ENCODE measurements at regions not wholly inside any gene's neighbourhood (a gene's known extent, or its start where the extent isn't known, plus 50 kb on each side); places are given as distances from the start of the nearest gene placed in this dataset.

GRCh38 chr20:53655625-53656292 is 62.1 kb upstream of the ZNF217 start:
- H3K9ac ChIP-seq (ENCODE audit: extremely low read depth, insufficient read length, low read length): no peak overlapping the region
- no CpG with 5 or more reads among the region's 4 CpGs for WGBS (ENCODE audit: extremely low coverage, insufficient read length, low lambda C conversion rate)
- peak overlapping the region in 1 of 3 experiments; percentile 56; a peak in 2 of 7 replicates for H3K27ac Mint-ChIP-seq

More at GRCh38 chr20:53655625-53656292, 62.1 kb upstream of the ZNF217 start:
- H2BK5ac ChIP-seq (ENCODE audit: insufficient read length, low read length): no peak overlapping the region
- DNase-seq: no peak
- no peak overlapping the region for H3K27ac ChIP-seq (ENCODE audit: insufficient read length, low read depth, low read length)
- H2AK5ac ChIP-seq (ENCODE audit: insufficient read length, low read length): no peak overlapping the region
- no peak overlapping the region for H2BK20ac ChIP-seq (ENCODE audit: low read depth, low read length, poor library complexity, severe bottlenecking)
- no peak overlapping the region for H3K4me2 ChIP-seq (ENCODE audit: insufficient read depth, insufficient read length, low read length)
- Mint-ChIP-seq H3K9me3 (no peaks in the 10 kb centered on the region), H3K4me3 (no peak overlapping the region), H3K27me3 (ENCODE audit: low read depth) (no peaks in the 10 kb centered on the region), H3K4me1 (peaks cover 48 to 63% of the 10 kb centered on the region in 2 experiments), H3K36me3 (ENCODE audit: insufficient read depth in 1 of 3, low read depth in 3 of 3) (no peaks in the 10 kb centered on the region)
- no peaks in the 10 kb centered on the region for H3K27me3 ChIP-seq (ENCODE audit: insufficient read depth, low read length)
- H2BK15ac ChIP-seq (ENCODE audit: low read depth, low read length): no peak overlapping the region
- no peak overlapping the region for H3T11ph ChIP-seq (ENCODE audit: low read length)
- no peaks in the 10 kb centered on the region for H3K79me2 ChIP-seq (ENCODE audit: insufficient read depth, low read length)
- peaks cover 2% of the 10 kb centered on the region; the same call in 1 of the 2 replicates for H3K4me1 ChIP-seq (ENCODE audit: insufficient read depth, low read length)
- H3K14ac ChIP-seq (ENCODE audit: insufficient read depth, low read length): no peak overlapping the region
- H3K23ac ChIP-seq (ENCODE audit: insufficient read length, low read depth, low read length): no peak overlapping the region
- no peak overlapping the region for H4K91ac ChIP-seq (ENCODE audit: insufficient read length, low read depth, low read length)
- no peak overlapping the region for H3K4ac ChIP-seq (ENCODE audit: low read depth, low read length)
- H3K79me1 ChIP-seq (ENCODE audit: insufficient read depth, low read depth, low read length, poor library complexity, severe bottlenecking): no peaks in the 10 kb centered on the region
- no peak overlapping the region for H3K18ac ChIP-seq (ENCODE audit: insufficient read length, low read depth, low read length)
- H2BK12ac ChIP-seq (ENCODE audit: insufficient read length, low read depth, low read length): no peak overlapping the region
- peaks cover 2% of the 10 kb centered on the region for H3K23me2 ChIP-seq (ENCODE audit: insufficient read length, low read depth, low read length, poor library complexity, severe bottlenecking)
- no peaks in the 10 kb centered on the region for H4K20me1 ChIP-seq (ENCODE audit: control insufficient read depth, insufficient read depth, insufficient read length)
- H3K9me3 ChIP-seq (ENCODE audit: control insufficient read depth, low read depth, low read length): no peaks in the 10 kb centered on the region
- no peak overlapping the region for H4K8ac ChIP-seq (replicated peaks; ENCODE audit: insufficient read length, low read depth, low read length)
- TF ChIP-seq, protein P1, sequence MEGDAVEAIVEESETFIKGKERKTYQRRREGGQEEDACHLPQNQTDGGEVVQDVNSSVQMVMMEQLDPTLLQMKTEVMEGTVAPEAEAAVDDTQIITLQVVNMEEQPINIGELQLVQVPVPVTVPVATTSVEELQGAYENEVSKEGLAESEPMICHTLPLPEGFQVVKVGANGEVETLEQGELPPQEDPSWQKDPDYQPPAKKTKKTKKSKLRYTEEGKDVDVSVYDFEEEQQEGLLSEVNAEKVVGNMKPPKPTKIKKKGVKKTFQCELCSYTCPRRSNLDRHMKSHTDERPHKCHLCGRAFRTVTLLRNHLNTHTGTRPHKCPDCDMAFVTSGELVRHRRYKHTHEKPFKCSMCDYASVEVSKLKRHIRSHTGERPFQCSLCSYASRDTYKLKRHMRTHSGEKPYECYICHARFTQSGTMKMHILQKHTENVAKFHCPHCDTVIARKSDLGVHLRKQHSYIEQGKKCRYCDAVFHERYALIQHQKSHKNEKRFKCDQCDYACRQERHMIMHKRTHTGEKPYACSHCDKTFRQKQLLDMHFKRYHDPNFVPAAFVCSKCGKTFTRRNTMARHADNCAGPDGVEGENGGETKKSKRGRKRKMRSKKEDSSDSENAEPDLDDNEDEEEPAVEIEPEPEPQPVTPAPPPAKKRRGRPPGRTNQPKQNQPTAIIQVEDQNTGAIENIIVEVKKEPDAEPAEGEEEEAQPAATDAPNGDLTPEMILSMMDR (conservative IDR thresholded peaks at IDR 0.05): no peak
- no peak overlapping the region for H4K5ac ChIP-seq (ENCODE audit: insufficient read length, low read depth, low read length)
- no peak overlapping the region for H2BK120ac ChIP-seq (ENCODE audit: low read depth, low read length, poor library complexity, severe bottlenecking)
- H3K56ac ChIP-seq (ENCODE audit: insufficient read length, low read depth, low read length): no peak overlapping the region
- no peak overlapping the region for H2AFZ ChIP-seq (ENCODE audit: low read length)
